Keratinocyte (primary cell): ENCODE measurements at regions not wholly inside any gene's neighbourhood (a gene's known extent, or its start where the extent isn't known, plus 50 kb on each side); places are given as distances from the start of the nearest gene placed in this dataset.

ENCODE experiments used
- DNase-seq: peaks from one replicate; pipeline ENCODE4 v3.0.0-alpha.2; 2011; ENCODE audit warnings: low read depth, missing footprints, low spot score
- FAIRE-seq: peaks from 2 replicates; lab custom pipeline; 2011; peaks lifted over from hg19 to GRCh38; lab: Jason Lieb, UNC
- H2AFZ ChIP-seq: 2 replicates; pipeline ENCODE4 v1.6.0; 2012; ENCODE audit warnings: low read length, control low read depth, inconsistent platforms; ENCODE audit not compliant: control insufficient read depth
- H3K27ac ChIP-seq: 2 replicates; pipeline ENCODE4 v1.5.1; 2011; ENCODE audit warnings: low read length; ENCODE audit not compliant: control insufficient read depth, insufficient read depth
- H3K27me3 ChIP-seq: 3 replicates; pipeline ENCODE4 v1.6.0; 2011; ENCODE audit warnings: low read length; ENCODE audit not compliant: control insufficient read depth, insufficient read depth; ENCODE audit errors: extremely low read depth
- H3K36me3 ChIP-seq, 2 experiments: 2 replicates in 1 of 2; 3 replicates in 1 of 2; pipeline ENCODE4 v1.5.1; 2011; ENCODE audit warnings: low read length in 2 of 2, mild to moderate bottlenecking in 1 of 2; ENCODE audit not compliant: control insufficient read depth in 2 of 2, insufficient read depth in 2 of 2; ENCODE audit errors: extremely low read depth in 1 of 2
- H3K4me1 ChIP-seq: 3 replicates; pipeline ENCODE4 v1.5.1; 2011; ENCODE audit warnings: low read length; ENCODE audit not compliant: control insufficient read depth, insufficient read depth; ENCODE audit errors: extremely low read depth
- H3K4me2 ChIP-seq: 3 replicates; pipeline ENCODE4 v1.6.0; 2011; ENCODE audit warnings: low read depth, low read length; ENCODE audit not compliant: control insufficient read depth, insufficient read depth; ENCODE audit errors: extremely low read depth
- H3K4me3 ChIP-seq, 3 experiments: fragments of 200-600 bp in 1 of 3; sonication (generic) in 1 of 3; 2 replicates in 2 of 3; 3 replicates in 1 of 3; pipeline ENCODE4 v1.5.1; 2011 to 2016; ENCODE audit warnings: low read length in 3 of 3, mild to moderate bottlenecking in 3 of 3, control low read depth in 2 of 3, inconsistent platforms in 1 of 3, low read depth in 1 of 3, mixed read lengths in 1 of 3, mixed run types in 1 of 3, moderate library complexity in 1 of 3; ENCODE audit not compliant: control insufficient read depth in 2 of 3, insufficient read depth in 2 of 3; ENCODE audit errors: extremely low read depth in 1 of 3
- H3K79me2 ChIP-seq: 2 replicates; pipeline ENCODE4 v1.6.0; 2012; ENCODE audit warnings: low read length; ENCODE audit not compliant: control insufficient read depth, insufficient read depth
- H3K9ac ChIP-seq: 3 replicates; pipeline ENCODE4 v1.6.0; 2011; ENCODE audit warnings: low read length; ENCODE audit not compliant: control insufficient read depth, insufficient read depth; ENCODE audit errors: extremely low read depth
- H3K9me1 ChIP-seq: 3 replicates; pipeline ENCODE4 v1.6.0; 2011; ENCODE audit warnings: low read length; ENCODE audit not compliant: control insufficient read depth, insufficient read depth; ENCODE audit errors: extremely low read depth
- H3K9me3 ChIP-seq: 2 replicates; pipeline ENCODE4 v1.5.1; 2012; ENCODE audit warnings: low read depth, low read length; ENCODE audit not compliant: control insufficient read depth
- H4K20me1 ChIP-seq: 3 replicates; pipeline ENCODE4 v1.6.0; 2011; ENCODE audit warnings: low read length; ENCODE audit not compliant: control insufficient read depth, insufficient read depth; ENCODE audit errors: extremely low read depth
- CTCF ChIP-seq, 3 experiments: IDR thresholded peaks in 1 of 3; conservative IDR thresholded peaks in 1 of 3; optimal IDR thresholded peaks in 1 of 3; 2 replicates in 2 of 3; 3 replicates in 1 of 3; pipeline versions ENCODE3 to v1.5.1; 2011; ENCODE audit warnings: low read length in 3 of 3, mild to moderate bottlenecking in 3 of 3, moderate library complexity in 2 of 3, control low read depth in 1 of 3, inconsistent platforms in 1 of 3; ENCODE audit not compliant: insufficient read depth in 2 of 3; ENCODE audit errors: extremely low read depth in 1 of 3
- EZH2 ChIP-seq: IDR thresholded peaks from one replicate; pipeline ENCODE4 v1.6.1; 2012; ENCODE audit warnings: inconsistent platforms, mild to moderate bottlenecking, low read length, moderate library complexity
- dilution Hi-C: fragments of 300-500 bp; cut with MboI; formaldehyde crosslinking; loops from one replicate; pipeline ENCODE4 v1.7.0; 2020; ENCODE audit warnings: low sequenced_read_pairs; ENCODE audit not compliant: extremely low pct_ligation_motif_present

GRCh38 chr16:59260892-59261291, 526.8 kb upstream of the GOT2 start:
- H3K9ac ChIP-seq, result no peak overlapping the region
- no peaks in the 10 kb centered on the region for H3K27me3 ChIP-seq
- no peak for TF ChIP-seq CTCF (optimal IDR thresholded peaks at IDR 0.05 in 1 of 3, IDR thresholded peaks at IDR 0.05 in 1 of 3, conservative IDR thresholded peaks at IDR 0.05 in 1 of 3; ENCODE audit: extremely low read depth in 1 of 3, insufficient read depth in 2 of 3, low read length in 3 of 3)
- TF ChIP-seq EZH2, result no peak
- H4K20me1 ChIP-seq, result no peaks in the 10 kb centered on the region
- DNase-seq, result no peak
- H3K36me3 ChIP-seq, result no peaks in the 10 kb centered on the region
- dilution Hi-C loops, result no loop called here
- no peak overlapping the region for H3K27ac ChIP-seq
- no peaks in the 10 kb centered on the region for H3K9me3 ChIP-seq
- no peak overlapping the region for H2AFZ ChIP-seq
- H3K4me1 ChIP-seq, result no peaks in the 10 kb centered on the region
- H3K4me3 ChIP-seq, result no peak overlapping the region
- no peak overlapping the region for H3K4me2 ChIP-seq
- FAIRE-seq, result no peak
- no peaks in the 10 kb centered on the region for H3K9me1 ChIP-seq
- H3K79me2 ChIP-seq, result no peaks in the 10 kb centered on the region

- no peak overlapping the region for H2AFZ ChIP-seq
- H3K27me3 ChIP-seq, result no peaks in the 10 kb centered on the region
- no peaks in the 10 kb centered on the region for H3K9me3 ChIP-seq
- dilution Hi-C loops, result no loop called here
- no peaks in the 10 kb centered on the region for H3K36me3 ChIP-seq
- no peak overlapping the region for H3K27ac ChIP-seq
- H3K4me1 ChIP-seq, result no peaks in the 10 kb centered on the region
- H3K4me3 ChIP-seq, result no peak overlapping the region
- no peaks in the 10 kb centered on the region for H3K9me1 ChIP-seq
- H3K9ac ChIP-seq, result no peak overlapping the region
- TF ChIP-seq CTCF (optimal IDR thresholded peaks at IDR 0.05 in 1 of 3, IDR thresholded peaks at IDR 0.05 in 1 of 3, conservative IDR thresholded peaks at IDR 0.05 in 1 of 3; ENCODE audit: extremely low read depth in 1 of 3, insufficient read depth in 2 of 3, low read length in 3 of 3) (no peak), EZH2 (no peak)
- no peak for FAIRE-seq
- no peak for DNase-seq
- no peaks in the 10 kb centered on the region for H4K20me1 ChIP-seq
- no peak overlapping the region for H3K4me2 ChIP-seq
- no peaks in the 10 kb centered on the region for H3K79me2 ChIP-seq
Observed at GRCh38 chr16:59259950-59260319, 525.8 kb upstream of the GOT2 start.
